Non-pigmented ciliary epithelial cell (primary cell): ENCODE measurements at regions not wholly inside any gene's neighbourhood (a gene's known extent, or its start where the extent isn't known, plus 50 kb on each side); places are given as distances from the start of the nearest gene placed in this dataset.

ENCODE experiments used
- DNase-seq: peaks from one replicate; pipeline ENCODE4 v3.0.0-alpha.2; 2010; ENCODE audit warnings: low read depth

GRCh38 chr13:43984292-43984691 lies 104.6 kb downstream of the LACC1 start:
- no peak for DNase-seq

GRCh38 chr13:43985422-43986072 lies 105.8 kb downstream of the LACC1 start:
- DNase-seq = no peak

- DNase-seq = no peak
Measured at GRCh38 chr13:43986421-43986981, 106.8 kb downstream of the LACC1 start.

- DNase-seq = no peak
Measured at GRCh38 chr13:43988302-43988701, 108.6 kb downstream of the LACC1 start.

GRCh38 chr13:43990021-43990420 lies 110.3 kb downstream of the LACC1 start:
- no peak for DNase-seq

- DNase-seq = no peak
Measured at GRCh38 chr13:43990829-43991228, 111.1 kb downstream of the LACC1 start.

- DNase-seq = no peak
Measured at GRCh38 chr13:43991773-43992201, 112.1 kb downstream of the LACC1 start.

- no peak for DNase-seq
Measured at GRCh38 chr13:43992211-43992610, 112.5 kb downstream of the LACC1 start.

GRCh38 chr13:43994999-43995859 lies 115.5 kb downstream of the LACC1 start:
- DNase-seq = no peak

- DNase-seq = no peak
Measured at GRCh38 chr13:43996221-43996620, 116.5 kb downstream of the LACC1 start.

GRCh38 chr13:44003481-44003880 lies 123.8 kb downstream of the LACC1 start:
- no peak for DNase-seq

GRCh38 chr13:44004878-44005277 lies 125.2 kb downstream of the LACC1 start:
- DNase-seq = peak; percentile 50

GRCh38 chr13:44007451-44007850 lies 127.7 kb downstream of the LACC1 start:
- DNase-seq = no peak

- no peak for DNase-seq
Measured at GRCh38 chr13:44011036-44011435, 131.3 kb downstream of the LACC1 start.

- no peak for DNase-seq
Measured at GRCh38 chr13:44012910-44013757, 133.4 kb downstream of the LACC1 start.

- peak; percentile 35 for DNase-seq
Measured at GRCh38 chr13:44013758-44014291, 134.1 kb downstream of the LACC1 start.

- DNase-seq = no peak
Measured at GRCh38 chr13:44014501-44014900, 134.8 kb downstream of the LACC1 start.

GRCh38 chr13:44015118-44015517 lies 135.4 kb downstream of the LACC1 start:
- DNase-seq = no peak

GRCh38 chr13:44015811-44016210 lies 136.1 kb downstream of the LACC1 start:
- DNase-seq = no peak

- no peak for DNase-seq
Measured at GRCh38 chr13:44017756-44018309, 138.1 kb downstream of the LACC1 start.

- no peak for DNase-seq
Measured at GRCh38 chr13:44019651-44020050, 139.9 kb downstream of the LACC1 start.

GRCh38 chr13:44021422-44021821 lies 141.7 kb downstream of the LACC1 start:
- no peak for DNase-seq
